ENCODE measurements at regions not wholly inside any gene's neighbourhood (a gene's known extent, or its start where the extent isn't known, plus 50 kb on each side); places are given as distances from the start of the nearest gene placed in this dataset.

- in situ Hi-C loops (cut with HindIII; ENCODE audit: low pct_ligation_motif_present, low sequenced_read_pairs), result no loop called here
- peak; percentile 6 for TF ChIP-seq CTCF (IDR thresholded peaks at IDR 0.05; ENCODE audit: low read depth, low read length, missing control alignments)
- DNase-seq, result no peak
These were observed 152.9 kb upstream of the PITX1 start for GRCh38 chr5:135186662-135187522.

GRCh38 chr5:135185481-135186065 lies 151.5 kb upstream of the PITX1 start:
- Histone ChIP-seq H3K27me3 (replicated peaks) (peaks cover 2% of the 10 kb centered on the region), H3K27ac (no peak overlapping the region), H3K36me3 (replicated peaks) (no peaks in the 10 kb centered on the region), H3K4me3 (ENCODE audit: low read depth, low read length) (no peak overlapping the region)
- no peak for DNase-seq
- in situ Hi-C loops (cut with HindIII; ENCODE audit: low pct_ligation_motif_present, low sequenced_read_pairs), result no loop called here
- TF ChIP-seq CTCF (IDR thresholded peaks at IDR 0.05; ENCODE audit: low read depth, low read length, missing control alignments), result no peak

More at GRCh38 chr5:135186662-135187522, 152.9 kb upstream of the PITX1 start:
- Histone ChIP-seq H3K27ac (no peak overlapping the region), H3K36me3 (replicated peaks) (no peaks in the 10 kb centered on the region), H3K27me3 (replicated peaks) (peaks cover 5% of the 10 kb centered on the region), H3K4me3 (ENCODE audit: low read depth, low read length) (no peak overlapping the region)

DNA sequence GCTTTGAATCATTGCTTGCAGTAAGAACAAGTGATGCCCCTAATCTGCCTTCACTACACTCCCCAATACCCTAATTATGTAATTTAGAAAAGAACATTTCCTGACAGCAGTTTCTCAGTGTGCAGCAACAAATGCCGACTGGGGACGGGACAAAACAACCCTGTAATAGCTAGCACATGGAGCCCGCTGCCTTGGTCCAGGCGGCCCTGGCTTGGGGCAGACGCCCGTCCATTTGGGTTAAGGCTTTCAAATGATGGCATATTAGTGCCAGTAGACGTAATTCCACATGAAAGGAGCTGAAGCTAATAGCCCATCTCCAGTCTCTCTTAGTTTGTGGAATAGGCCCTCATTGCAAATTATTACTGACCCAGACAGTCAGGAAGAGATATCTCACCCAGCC lies 150.6 kb upstream of the PITX1 start:
- no peaks in the 10 kb centered on the region for H3K36me3 ChIP-seq (replicated peaks)
- no peak overlapping the region for H3K4me3 ChIP-seq (ENCODE audit: low read depth, low read length)
- H3K27ac ChIP-seq, result no peak overlapping the region
- DNase-seq, result no peak
- no peak for TF ChIP-seq CTCF (IDR thresholded peaks at IDR 0.05; ENCODE audit: low read depth, low read length, missing control alignments)
- in situ Hi-C loops (cut with HindIII; ENCODE audit: low pct_ligation_motif_present, low sequenced_read_pairs), result no loop called here
- peaks cover 2% of the 10 kb centered on the region for H3K27me3 ChIP-seq (replicated peaks)

DNA sequence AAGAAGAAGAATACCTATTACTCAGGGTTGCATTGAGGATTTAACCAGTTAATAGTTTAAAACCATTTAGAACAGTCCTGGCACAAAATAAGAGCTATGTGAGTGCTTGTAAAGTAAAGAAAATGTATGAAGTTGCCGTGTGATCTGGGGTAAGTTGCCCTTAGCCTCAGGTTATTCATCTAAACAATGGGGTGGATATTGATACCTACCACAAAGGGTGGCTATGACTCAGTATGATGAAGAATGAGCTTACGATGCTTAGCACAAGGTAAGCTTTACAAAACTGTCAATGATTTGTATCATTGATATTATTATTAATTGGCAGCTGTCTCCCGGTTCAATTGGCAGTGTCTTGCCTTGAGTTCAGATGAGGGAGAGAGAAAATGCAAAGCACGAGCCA lies 149.4 kb upstream of the PITX1 start:
- no peaks in the 10 kb centered on the region for H3K27me3 ChIP-seq (replicated peaks)
- in situ Hi-C loops (cut with HindIII; ENCODE audit: low pct_ligation_motif_present, low sequenced_read_pairs), result no loop called here
- no peak overlapping the region for H3K4me3 ChIP-seq (ENCODE audit: low read depth, low read length)
- no peak for TF ChIP-seq CTCF (IDR thresholded peaks at IDR 0.05; ENCODE audit: low read depth, low read length, missing control alignments)
- DNase-seq, result no peak
- H3K27ac ChIP-seq, result no peak overlapping the region
- H3K36me3 ChIP-seq (replicated peaks), result no peaks in the 10 kb centered on the region

DNA sequence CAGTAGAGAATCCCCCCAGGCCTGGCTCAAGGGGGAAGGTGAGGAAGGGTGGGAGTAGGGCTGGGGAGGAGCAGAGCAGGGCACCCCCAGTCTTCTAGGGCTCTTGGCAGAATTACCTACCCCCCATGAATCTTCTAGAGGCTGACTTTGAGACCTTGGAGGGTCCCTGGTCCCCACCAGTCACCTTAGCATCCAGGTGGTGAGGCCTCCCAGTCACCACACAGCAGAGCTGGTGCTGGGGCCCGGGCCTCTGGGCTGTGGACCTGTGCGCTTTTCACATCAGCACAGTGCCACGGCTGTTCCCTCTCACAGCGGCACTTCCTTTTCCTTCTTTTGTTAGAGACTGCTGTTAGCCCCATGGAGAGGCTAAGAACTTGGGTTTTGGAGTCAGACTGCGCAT lies 148.6 kb upstream of the PITX1 start:
- Histone ChIP-seq H3K36me3 (replicated peaks) (no peaks in the 10 kb centered on the region), H3K27me3 (replicated peaks) (no peaks in the 10 kb centered on the region), H3K27ac (no peak overlapping the region), H3K4me3 (ENCODE audit: low read depth, low read length) (no peak overlapping the region)
- no peak for DNase-seq
- no peak for TF ChIP-seq CTCF (IDR thresholded peaks at IDR 0.05; ENCODE audit: low read depth, low read length, missing control alignments)
- in situ Hi-C loops (cut with HindIII; ENCODE audit: low pct_ligation_motif_present, low sequenced_read_pairs), result no loop called here

Data from brain microvascular endothelial cell (primary cell).